ENCODE measurements at regions not wholly inside any gene's neighbourhood (a gene's known extent, or its start where the extent isn't known, plus 50 kb on each side); places are given as distances from the start of the nearest gene placed in this dataset.
"Not testable (repeated sequence)": the region's sequence is repeated elsewhere in the genome, so short reads cannot be mapped to it uniquely, and the experiment has no call there.

DNA sequence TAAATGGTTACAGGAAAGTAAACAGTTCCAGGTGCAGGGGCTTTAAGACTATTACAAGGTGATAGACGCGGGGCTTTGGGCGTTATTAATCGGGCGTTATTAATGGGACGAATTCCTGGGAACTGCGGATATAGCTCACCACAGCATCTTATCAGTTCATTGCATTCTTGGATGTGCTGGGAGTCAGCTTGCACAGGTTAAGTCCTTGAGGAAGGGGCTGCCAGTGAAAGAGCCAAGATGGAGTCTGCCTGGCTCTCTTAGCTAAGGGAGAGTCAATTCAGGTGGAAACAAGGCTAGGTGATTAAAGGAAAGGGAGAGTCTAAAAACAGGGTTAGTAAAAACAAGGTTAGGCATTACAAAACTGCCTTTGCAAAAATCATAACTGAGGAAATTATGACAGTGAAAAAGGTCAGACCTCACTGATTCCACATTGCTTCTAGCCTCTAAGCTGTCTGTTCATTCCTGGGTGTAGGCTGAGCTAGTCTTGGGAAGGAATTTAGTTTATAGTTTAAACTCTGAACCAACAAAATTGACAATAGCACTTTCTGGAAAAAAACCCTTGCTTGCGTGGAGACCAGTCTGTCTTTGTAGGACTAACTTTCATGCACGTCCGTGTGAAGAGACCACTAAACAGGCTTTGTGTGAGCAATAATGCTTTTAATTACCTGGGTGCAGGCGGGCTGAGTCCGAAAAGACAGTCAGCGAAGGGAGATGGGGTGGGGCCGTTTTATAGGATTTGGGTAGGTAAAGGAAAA is 85.1 kb upstream of the MSH6 start:
- H3K4me3 ChIP-seq (replicated peaks in 1 of 3; ENCODE audit: insufficient read depth in 1 of 3, low read depth in 1 of 3, low read length in 3 of 3); intact Hi-C loops (cut with micrococcal nuclease); H2AFZ ChIP-seq (ENCODE audit: low read depth, low read length); H3K36me3 ChIP-seq (ENCODE audit: control insufficient read depth in 2 of 2, extremely low read depth in 1 of 2, insufficient read depth in 2 of 2, low read length in 2 of 2); H3K79me2 ChIP-seq (ENCODE audit: control insufficient read depth, insufficient read depth, low read length); H3K9ac ChIP-seq (replicated peaks; ENCODE audit: extremely low read depth, insufficient read depth, low read length); DNase-seq (ENCODE audit: low read depth, low spot score); H3K9me3 ChIP-seq (replicated peaks; ENCODE audit: control insufficient read depth, insufficient read depth, low read length); dilution Hi-C loops (cut with MboI; ENCODE audit: extremely low pct_ligation_motif_present, low sequenced_read_pairs); H3K4me1 ChIP-seq (ENCODE audit: control insufficient read depth, extremely low read depth, insufficient read depth, low read length); FAIRE-seq; POLR2A ChIA-PET; BruUV-seq (replicated peaks); H3K27ac ChIP-seq (ENCODE audit: insufficient read depth, low read depth, low read length); H3K9me1 ChIP-seq (replicated peaks; ENCODE audit: control insufficient read depth, extremely low read depth, insufficient read depth, low read length); H3K4me2 ChIP-seq (ENCODE audit: insufficient read depth, low read length); H4K20me1 ChIP-seq (replicated peaks; ENCODE audit: control insufficient read depth, extremely low read depth, insufficient read depth, low read length): not testable (repeated sequence)
- CTCF ChIA-PET, result interaction anchor here (1.0 kb wide), 1 partner anchor 261 kb away, joined by 4 read pairs; no protein-coding TSS in a partner anchor
- peaks cover 6 to 16% of the 10 kb centered on the region in 2 experiments for H3K27me3 ChIP-seq (ENCODE audit: control insufficient read depth in 2 of 2, insufficient read depth in 2 of 2, low read length in 2 of 2)

DNA sequence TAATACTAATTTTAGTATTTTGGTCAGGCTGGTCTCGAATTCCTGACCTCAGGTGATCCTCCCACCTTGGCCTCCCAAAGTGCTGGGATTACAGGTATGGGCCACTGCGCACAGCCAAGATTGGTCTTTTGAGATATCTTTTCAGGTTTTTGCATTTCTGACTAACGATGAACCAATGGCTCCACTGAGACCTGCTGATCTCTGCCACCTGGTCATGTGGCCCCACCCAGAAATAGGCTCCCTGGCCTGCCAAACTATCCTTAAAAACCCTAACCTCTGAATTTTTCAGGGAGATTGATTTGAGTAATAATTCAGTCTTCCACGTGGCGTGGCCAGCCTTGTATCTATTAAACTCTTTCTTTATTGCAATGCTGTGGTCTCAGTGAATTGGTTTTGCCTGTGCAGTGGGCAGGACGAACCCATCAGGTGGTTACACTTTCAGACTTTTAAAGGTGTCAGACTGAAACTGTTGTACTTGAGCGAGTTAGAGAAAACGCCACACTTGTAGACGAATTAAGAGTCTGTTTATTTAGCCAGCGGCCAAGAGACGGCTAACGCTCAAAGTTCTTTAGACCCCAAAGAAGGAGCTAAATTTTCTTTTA is 85.8 kb upstream of the MSH6 start:
- Histone ChIP-seq H3K27ac (ENCODE audit: insufficient read depth, low read depth, low read length) (no peak overlapping the region), H3K79me2 (ENCODE audit: control insufficient read depth, insufficient read depth, low read length) (no peaks in the 10 kb centered on the region), H2AFZ (ENCODE audit: low read depth, low read length) (no peak overlapping the region), H3K4me3 (replicated peaks in 1 of 3; ENCODE audit: insufficient read depth in 1 of 3, low read depth in 1 of 3, low read length in 3 of 3) (no peak overlapping the region), H3K9me3 (replicated peaks; ENCODE audit: control insufficient read depth, insufficient read depth, low read length) (no peaks in the 10 kb centered on the region), H3K27me3 (ENCODE audit: control insufficient read depth in 2 of 2, insufficient read depth in 2 of 2, low read length in 2 of 2) (peaks cover 6 to 16% of the 10 kb centered on the region in 2 experiments), H3K36me3 (ENCODE audit: control insufficient read depth in 2 of 2, extremely low read depth in 1 of 2, insufficient read depth in 2 of 2, low read length in 2 of 2) (no peaks in the 10 kb centered on the region), H3K9me1 (replicated peaks; ENCODE audit: control insufficient read depth, extremely low read depth, insufficient read depth, low read length) (no peaks in the 10 kb centered on the region), H3K9ac (replicated peaks; ENCODE audit: extremely low read depth, insufficient read depth, low read length) (no peak overlapping the region), H3K4me1 (ENCODE audit: control insufficient read depth, extremely low read depth, insufficient read depth, low read length) (peaks cover under 1% of the 10 kb centered on the region), H4K20me1 (replicated peaks; ENCODE audit: control insufficient read depth, extremely low read depth, insufficient read depth, low read length) (no peaks in the 10 kb centered on the region), H3K4me2 (ENCODE audit: insufficient read depth, low read length) (no peak overlapping the region)
- dilution Hi-C loops (cut with MboI; ENCODE audit: extremely low pct_ligation_motif_present, low sequenced_read_pairs), result no loop called here
- no peak for FAIRE-seq
- intact Hi-C loops (cut with micrococcal nuclease), result no loop called here
- DNase-seq (ENCODE audit: low read depth, low spot score), result no peak
- no TSS peak for BruUV-seq (replicated peaks)
- no peak for TF ChIP-seq GATA2 (IDR thresholded peaks at IDR 0.05; ENCODE audit: insufficient read depth, insufficient read length, low read depth, low read length)
- TF ChIP-seq, protein P1, sequence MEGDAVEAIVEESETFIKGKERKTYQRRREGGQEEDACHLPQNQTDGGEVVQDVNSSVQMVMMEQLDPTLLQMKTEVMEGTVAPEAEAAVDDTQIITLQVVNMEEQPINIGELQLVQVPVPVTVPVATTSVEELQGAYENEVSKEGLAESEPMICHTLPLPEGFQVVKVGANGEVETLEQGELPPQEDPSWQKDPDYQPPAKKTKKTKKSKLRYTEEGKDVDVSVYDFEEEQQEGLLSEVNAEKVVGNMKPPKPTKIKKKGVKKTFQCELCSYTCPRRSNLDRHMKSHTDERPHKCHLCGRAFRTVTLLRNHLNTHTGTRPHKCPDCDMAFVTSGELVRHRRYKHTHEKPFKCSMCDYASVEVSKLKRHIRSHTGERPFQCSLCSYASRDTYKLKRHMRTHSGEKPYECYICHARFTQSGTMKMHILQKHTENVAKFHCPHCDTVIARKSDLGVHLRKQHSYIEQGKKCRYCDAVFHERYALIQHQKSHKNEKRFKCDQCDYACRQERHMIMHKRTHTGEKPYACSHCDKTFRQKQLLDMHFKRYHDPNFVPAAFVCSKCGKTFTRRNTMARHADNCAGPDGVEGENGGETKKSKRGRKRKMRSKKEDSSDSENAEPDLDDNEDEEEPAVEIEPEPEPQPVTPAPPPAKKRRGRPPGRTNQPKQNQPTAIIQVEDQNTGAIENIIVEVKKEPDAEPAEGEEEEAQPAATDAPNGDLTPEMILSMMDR (IDR thresholded peaks at IDR 0.05; ENCODE audit: extremely low read depth in 1 of 2, insufficient read depth in 1 of 2, low read depth in 1 of 2, low read length in 2 of 2), result no peak
- TF ChIP-seq JUN (IDR thresholded peaks at IDR 0.05; ENCODE audit: borderline replicate concordance, insufficient read depth, insufficient read length, low read depth), result no peak
- no peak for TF ChIP-seq MYC (IDR thresholded peaks at IDR 0.05; ENCODE audit: low read depth, low read length)
- no peak for TF ChIP-seq FOS (IDR thresholded peaks at IDR 0.05; ENCODE audit: borderline replicate concordance, insufficient read depth, low read length)
- no peak for TF ChIP-seq EZH2 (IDR thresholded peaks at IDR 0.05; ENCODE audit: borderline replicate concordance, low read depth, low read length, severe bottlenecking)
- TF ChIP-seq, protein P2, sequence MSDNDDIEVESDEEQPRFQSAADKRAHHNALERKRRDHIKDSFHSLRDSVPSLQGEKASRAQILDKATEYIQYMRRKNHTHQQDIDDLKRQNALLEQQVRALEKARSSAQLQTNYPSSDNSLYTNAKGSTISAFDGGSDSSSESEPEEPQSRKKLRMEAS (IDR thresholded peaks at IDR 0.05; ENCODE audit: insufficient read depth, insufficient read length), result no peak
- TF ChIP-seq POLR2A (IDR thresholded peaks at IDR 0.05; ENCODE audit: low read depth, low read length), result no peak
- TF ChIP-seq POLR2AphosphoS5 (IDR thresholded peaks at IDR 0.05; ENCODE audit: insufficient read depth, low read depth, low read length), result no peak
- POLR2A ChIA-PET, result no interaction called here
- CTCF ChIA-PET, result no interaction called here
